ENCODE measurements at regions not wholly inside any gene's neighbourhood (a gene's known extent, or its start where the extent isn't known, plus 50 kb on each side); places are given as distances from the start of the nearest gene placed in this dataset.

DNA sequence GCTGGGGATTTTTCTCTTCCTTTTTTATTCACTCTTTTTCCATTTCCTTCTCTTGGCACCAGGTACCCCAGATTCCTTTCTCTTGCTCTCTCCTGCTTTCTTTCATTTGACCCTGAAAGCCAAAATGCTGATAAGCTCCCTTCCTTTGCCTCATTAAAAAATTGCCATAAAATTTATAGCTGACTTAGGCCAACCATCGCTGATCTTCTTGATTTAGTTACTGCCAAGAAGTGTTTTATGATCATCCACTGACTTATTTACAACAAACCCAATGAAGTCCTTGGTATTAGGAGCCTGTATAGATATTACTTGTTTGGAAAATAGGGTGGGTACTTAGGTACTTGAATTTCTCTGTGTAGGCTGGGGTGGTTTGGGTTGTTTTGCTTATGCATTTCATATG, 173.2 kb upstream of the PHYHIPL start:
- H3K27me3 ChIP-seq (replicated peaks; ENCODE audit: control insufficient read depth, insufficient read depth, low read length) = no peaks in the 10 kb centered on the region
- no peaks in the 10 kb centered on the region for H3K36me3 ChIP-seq (ENCODE audit: control insufficient read depth, insufficient read depth, low read length)
- TF ChIP-seq, protein P1, sequence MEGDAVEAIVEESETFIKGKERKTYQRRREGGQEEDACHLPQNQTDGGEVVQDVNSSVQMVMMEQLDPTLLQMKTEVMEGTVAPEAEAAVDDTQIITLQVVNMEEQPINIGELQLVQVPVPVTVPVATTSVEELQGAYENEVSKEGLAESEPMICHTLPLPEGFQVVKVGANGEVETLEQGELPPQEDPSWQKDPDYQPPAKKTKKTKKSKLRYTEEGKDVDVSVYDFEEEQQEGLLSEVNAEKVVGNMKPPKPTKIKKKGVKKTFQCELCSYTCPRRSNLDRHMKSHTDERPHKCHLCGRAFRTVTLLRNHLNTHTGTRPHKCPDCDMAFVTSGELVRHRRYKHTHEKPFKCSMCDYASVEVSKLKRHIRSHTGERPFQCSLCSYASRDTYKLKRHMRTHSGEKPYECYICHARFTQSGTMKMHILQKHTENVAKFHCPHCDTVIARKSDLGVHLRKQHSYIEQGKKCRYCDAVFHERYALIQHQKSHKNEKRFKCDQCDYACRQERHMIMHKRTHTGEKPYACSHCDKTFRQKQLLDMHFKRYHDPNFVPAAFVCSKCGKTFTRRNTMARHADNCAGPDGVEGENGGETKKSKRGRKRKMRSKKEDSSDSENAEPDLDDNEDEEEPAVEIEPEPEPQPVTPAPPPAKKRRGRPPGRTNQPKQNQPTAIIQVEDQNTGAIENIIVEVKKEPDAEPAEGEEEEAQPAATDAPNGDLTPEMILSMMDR (IDR thresholded peaks at IDR 0.05; ENCODE audit: insufficient read depth, low read length, poor library complexity, severe bottlenecking) = no peak
- no peak overlapping the region for H3K4me3 ChIP-seq (replicated peaks; ENCODE audit: low read depth, low read length)
- DNase-seq (ENCODE audit: extremely low read depth, insufficient read length) = no peak

DNA sequence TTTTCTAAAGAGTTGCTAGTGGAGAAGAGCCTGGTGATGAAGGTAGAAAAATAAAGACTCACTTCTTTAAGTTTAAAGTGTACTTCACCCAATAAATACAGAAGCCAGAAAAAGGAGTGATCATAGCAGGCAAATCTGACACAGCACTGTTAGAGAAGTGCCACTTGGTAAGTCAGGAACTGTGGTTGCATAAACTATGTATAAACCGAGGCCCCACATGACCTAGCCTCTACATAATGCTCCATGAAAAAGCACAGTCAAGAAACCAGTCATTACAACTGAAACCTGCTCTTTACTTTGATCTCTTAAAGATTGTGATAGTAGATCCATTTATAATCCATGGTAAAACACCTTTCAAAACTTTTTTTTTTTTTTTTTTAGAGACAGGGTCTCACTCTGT, 172.1 kb upstream of the PHYHIPL start:
- no peak for DNase-seq (ENCODE audit: extremely low read depth, insufficient read length)
- TF ChIP-seq, protein P1 (IDR thresholded peaks at IDR 0.05; ENCODE audit: insufficient read depth, low read length, poor library complexity, severe bottlenecking) = no peak
- Histone ChIP-seq H3K27me3 (replicated peaks; ENCODE audit: control insufficient read depth, insufficient read depth, low read length) (no peaks in the 10 kb centered on the region), H3K36me3 (ENCODE audit: control insufficient read depth, insufficient read depth, low read length) (no peaks in the 10 kb centered on the region), H3K4me3 (replicated peaks; ENCODE audit: low read depth, low read length) (no peak overlapping the region)

DNA sequence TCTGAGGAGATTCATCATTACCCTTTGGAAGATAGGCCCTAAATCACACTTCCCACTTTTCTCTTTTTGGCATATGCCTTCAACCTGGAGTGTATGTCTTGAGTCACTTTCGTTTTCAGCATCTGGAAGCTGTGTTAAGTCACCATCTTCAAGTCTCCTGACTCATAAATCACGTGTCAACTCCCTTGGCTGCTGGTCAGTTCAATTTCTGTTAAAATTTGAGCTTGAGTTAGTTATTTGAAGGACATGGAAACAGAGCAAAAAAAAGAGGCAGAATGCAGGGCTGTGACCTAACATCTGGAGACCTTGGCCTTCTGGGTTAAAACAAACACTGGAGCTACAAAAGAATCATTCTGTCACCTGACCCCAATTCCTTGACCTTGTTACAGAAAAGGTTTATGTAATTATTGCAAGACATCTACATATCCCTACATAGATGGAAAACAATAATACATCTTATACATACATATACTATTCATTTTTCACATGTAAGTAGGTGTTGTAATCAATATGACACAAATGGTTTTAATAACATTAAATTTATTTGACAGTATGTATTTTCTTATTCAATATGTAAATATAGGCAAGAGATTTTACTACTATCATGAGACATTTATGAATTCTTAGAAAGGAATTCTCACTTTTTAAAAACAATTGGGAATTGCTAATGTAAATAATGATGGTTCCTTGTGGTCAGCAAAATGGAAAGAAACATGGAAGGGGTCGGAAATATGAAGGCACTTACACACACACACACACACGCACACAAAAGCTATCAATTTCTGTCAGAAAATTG, 169.7 kb upstream of the PHYHIPL start:
- H3K36me3 ChIP-seq (ENCODE audit: control insufficient read depth, insufficient read depth, low read length) = no peaks in the 10 kb centered on the region
- no peak overlapping the region for H3K4me3 ChIP-seq (replicated peaks; ENCODE audit: low read depth, low read length)
- TF ChIP-seq, protein P1 (IDR thresholded peaks at IDR 0.05; ENCODE audit: insufficient read depth, low read length, poor library complexity, severe bottlenecking) = no peak
- no peaks in the 10 kb centered on the region for H3K27me3 ChIP-seq (replicated peaks; ENCODE audit: control insufficient read depth, insufficient read depth, low read length)
- DNase-seq (ENCODE audit: extremely low read depth, insufficient read length) = no peak

DNA sequence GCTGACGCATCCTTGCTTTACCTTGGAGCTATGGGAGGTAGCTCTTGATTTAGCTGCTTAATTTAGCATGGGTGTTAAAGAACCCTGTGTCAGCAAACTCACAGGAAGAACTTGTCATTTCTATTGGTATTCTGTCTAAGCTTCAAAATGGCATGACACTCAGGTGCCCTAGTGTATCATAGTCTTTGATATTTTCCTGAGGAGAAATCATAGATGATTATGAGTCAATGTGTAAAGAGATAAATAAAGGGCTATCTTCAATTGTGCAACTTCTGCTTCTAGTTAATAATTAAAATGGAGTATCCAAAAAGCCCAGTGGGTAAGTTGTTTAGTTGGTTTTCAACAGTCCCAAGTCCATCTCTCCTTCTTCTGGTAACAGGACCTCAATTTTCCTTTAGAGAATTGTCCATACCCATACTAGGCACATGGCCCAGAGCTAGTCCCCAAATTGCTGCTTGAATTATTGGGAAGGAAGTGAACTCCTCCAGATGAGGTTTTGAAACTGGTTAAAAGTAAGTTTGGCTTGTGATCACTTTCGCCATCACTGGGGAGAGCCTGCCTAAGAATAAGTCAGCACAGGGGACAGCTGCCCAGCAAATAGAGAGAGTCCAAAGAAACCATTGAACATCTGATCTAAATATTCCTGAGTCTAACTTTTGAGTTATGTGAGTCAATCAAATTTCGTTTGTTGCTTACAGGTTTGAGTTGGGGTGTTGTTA, 169.0 kb upstream of the PHYHIPL start:
- no peak for DNase-seq (ENCODE audit: extremely low read depth, insufficient read length)
- H3K4me3 ChIP-seq (replicated peaks; ENCODE audit: low read depth, low read length) = no peak overlapping the region
- H3K27me3 ChIP-seq (replicated peaks; ENCODE audit: control insufficient read depth, insufficient read depth, low read length) = no peaks in the 10 kb centered on the region
- TF ChIP-seq, protein P1 (IDR thresholded peaks at IDR 0.05; ENCODE audit: insufficient read depth, low read length, poor library complexity, severe bottlenecking) = no peak
- H3K36me3 ChIP-seq (ENCODE audit: control insufficient read depth, insufficient read depth, low read length) = no peaks in the 10 kb centered on the region

DNA sequence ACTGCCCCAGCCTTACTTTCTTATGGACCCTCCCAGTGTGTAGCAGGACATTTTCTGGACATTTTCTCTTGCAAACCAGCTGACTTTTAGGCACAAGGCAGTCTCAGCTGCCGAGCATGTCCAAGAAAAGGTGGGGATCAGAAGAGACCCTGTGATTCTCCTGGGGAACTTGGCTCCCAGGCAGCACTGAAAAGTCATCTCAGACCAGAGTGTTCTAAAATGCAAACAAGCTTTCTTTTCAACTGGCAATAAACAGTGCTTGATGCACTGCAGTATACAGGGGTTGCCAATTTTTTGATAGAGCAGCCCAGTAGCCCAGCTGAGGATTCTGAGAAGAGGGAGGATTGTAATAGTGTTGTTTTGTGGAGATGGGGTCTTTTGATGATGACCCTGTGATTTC, 168.0 kb upstream of the PHYHIPL start:
- Histone ChIP-seq H3K36me3 (ENCODE audit: control insufficient read depth, insufficient read depth, low read length) (no peaks in the 10 kb centered on the region), H3K27me3 (replicated peaks; ENCODE audit: control insufficient read depth, insufficient read depth, low read length) (no peaks in the 10 kb centered on the region), H3K4me3 (replicated peaks; ENCODE audit: low read depth, low read length) (no peak overlapping the region)
- TF ChIP-seq, protein P1 (IDR thresholded peaks at IDR 0.05; ENCODE audit: insufficient read depth, low read length, poor library complexity, severe bottlenecking) = no peak
- DNase-seq (ENCODE audit: extremely low read depth, insufficient read length) = no peak

All from GM06990 (cell line).